Skeletal muscle cell (primary cell): ENCODE measurements at regions not wholly inside any gene's neighbourhood (a gene's known extent, or its start where the extent isn't known, plus 50 kb on each side); places are given as distances from the start of the nearest gene placed in this dataset.

Experiments used
- DNase-seq: peaks from one replicate; pipeline ENCODE4 v3.0.0-alpha.2; 2010; ENCODE audit warnings: low read depth
- H3K4me3 ChIP-seq: 2 replicates; pipeline ENCODE4 v1.5.1; 2011; ENCODE audit warnings: low read depth, mild to moderate bottlenecking, control low read depth, low read length, moderate library complexity

DNA sequence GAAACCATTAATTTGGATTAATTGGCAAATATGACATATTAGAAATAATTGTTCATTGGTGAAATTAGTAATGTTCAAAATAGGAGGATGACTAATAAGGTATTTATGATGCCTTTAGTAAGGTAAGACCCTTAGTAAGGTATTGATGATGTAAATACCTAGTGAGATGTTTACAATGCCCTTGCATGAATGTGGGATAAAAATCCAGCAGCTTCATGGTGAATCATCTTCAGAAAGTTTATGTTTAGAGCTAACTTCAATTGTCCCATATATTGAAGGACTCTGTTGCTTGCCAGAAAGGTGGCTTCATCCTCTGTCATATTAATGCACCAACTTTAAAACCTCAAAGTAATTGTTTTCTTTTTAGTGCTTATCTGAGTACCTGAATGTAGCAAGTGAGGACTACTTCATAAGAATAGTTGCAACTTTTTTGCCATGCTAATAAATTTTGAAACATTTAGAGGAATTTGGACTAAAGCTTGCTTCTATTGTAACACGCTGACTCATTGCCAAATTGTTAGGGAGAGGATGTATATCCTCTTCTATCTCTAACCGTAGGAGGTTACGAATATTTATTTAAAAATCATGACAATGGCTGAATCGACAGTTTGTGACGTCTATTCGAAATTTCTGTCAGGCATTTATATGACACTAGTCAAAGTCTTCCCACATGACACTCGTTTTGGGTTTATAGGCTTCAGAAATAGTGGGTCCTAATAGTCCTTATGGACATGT lies 174.1 kb upstream of the HS3ST1 start:
- no peak for DNase-seq
- no peak overlapping the region for H3K4me3 ChIP-seq

DNA sequence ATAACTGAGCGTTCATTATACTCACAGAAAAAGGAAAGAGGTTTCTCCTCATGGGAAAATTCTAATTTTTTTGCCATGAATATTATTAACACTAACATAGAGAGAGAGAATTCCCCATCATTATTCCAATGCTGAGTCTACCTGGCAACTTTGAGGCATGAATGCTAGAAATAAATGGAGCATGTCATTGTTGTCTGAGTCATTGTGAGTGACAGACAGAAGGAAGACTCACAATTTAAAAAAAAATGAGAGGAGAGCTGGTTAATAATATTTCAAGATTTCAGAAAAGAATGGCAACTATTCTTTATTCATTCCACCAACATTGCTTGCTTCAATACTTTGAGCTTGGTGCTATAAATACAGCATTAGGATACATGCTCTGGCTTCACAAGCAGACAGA lies 170.4 kb upstream of the HS3ST1 start:
- DNase-seq = no peak
- H3K4me3 ChIP-seq = no peak overlapping the region

DNA sequence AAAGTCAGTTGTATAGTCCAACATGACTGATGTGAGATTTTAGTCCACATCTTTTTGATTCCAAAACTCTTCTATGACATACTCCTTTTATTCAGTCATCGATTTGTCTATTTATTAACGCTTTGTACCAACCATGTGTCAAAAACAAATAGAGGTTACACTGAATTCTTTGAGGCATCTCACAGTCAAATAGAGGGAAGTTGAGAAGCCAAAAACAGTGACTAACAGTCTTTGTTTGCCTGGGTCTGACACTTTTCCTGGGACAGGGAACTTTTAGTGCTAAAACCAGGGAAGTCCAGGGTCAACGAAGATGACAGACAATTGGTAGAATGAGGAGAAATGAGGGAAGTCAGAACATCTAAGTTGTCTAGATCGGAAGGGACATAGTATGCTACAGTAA lies 169.9 kb upstream of the HS3ST1 start:
- no peak overlapping the region for H3K4me3 ChIP-seq
- no peak for DNase-seq

DNA sequence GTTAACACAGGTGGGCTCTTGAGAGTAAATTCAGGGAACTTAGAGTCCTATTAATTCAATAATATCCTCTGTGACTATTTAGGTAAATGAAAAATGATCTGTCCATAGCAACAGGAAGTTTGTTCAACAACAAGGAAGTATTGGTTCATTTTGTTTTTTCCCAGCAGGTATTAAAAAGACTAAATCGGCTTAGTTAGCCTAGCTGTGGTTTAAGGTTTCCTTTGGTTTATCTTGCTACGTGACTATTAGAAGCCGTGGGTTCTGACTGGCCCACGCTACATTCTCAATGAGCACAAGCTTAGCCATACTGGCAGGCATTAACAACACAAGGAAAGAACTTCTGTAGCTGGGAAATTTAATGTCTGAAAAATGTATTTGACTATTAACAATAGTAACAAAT lies 168.8 kb upstream of the HS3ST1 start:
- H3K4me3 ChIP-seq = no peak overlapping the region
- no peak for DNase-seq

DNA sequence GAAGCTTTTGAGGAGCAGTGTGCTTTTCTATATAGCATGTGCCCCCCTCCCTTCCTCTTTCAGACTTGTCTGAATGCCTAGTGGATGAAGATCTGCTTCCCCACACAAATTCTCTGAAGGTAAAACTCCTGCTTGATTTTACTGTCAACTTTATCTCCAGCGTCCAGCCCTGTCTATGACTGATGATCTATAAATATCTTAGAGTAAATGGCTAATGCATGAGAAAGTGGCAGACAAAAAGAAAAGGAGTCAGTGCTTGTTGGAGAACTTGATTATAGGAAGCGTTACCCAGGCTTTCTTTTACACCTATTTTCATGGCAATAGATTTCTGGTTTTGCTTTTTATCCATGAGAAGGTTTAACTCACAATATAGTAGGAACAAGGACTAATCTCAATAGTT lies 168.3 kb upstream of the HS3ST1 start:
- H3K4me3 ChIP-seq = no peak overlapping the region
- DNase-seq = no peak

DNA sequence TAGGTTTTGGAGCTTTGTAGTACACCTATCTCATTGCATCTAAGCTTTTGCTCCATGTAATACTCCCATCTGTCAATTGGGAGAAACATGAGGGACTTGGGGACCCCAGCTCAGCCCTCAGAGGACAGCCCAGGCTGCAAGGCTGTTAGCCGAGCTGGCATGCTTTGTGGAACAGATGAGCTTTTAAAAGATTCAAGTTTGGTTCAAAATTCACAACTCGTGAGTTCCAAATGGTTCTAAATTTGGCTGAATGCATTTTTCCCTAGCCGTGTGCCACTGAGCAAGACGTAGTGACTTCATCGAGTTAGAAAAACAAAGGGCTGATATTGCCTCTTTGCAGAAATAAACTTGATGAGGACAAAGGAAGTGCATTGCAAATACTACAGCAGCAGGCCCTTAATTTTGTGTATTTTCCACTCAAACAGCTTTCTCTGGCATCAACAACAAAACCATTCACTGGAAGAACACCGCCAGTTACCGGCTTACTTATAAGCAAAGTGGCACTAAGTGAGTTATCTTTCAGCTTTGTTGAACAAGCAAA lies 165.0 kb upstream of the HS3ST1 start:
- no peak for DNase-seq
- no peak overlapping the region for H3K4me3 ChIP-seq

DNA sequence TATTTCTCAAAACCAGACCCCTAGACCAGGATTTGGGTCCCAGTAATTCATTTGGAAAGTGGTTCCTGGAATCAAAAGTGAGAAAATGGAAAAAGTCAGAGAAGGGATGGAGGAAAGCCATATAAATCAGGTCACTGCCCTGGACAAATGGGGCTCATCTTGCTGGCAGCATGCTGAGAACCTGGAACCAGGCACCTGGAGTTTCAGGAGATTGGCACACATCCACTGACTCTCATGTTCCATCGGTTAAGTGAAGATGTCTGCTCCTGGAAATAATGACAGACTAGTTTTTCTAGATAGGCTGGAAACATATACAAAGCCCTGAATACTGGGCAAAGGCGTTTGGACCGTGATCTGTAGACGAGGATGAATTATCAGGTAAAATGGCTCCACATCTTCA lies 163.6 kb upstream of the HS3ST1 start:
- no peak overlapping the region for H3K4me3 ChIP-seq
- DNase-seq = no peak

DNA sequence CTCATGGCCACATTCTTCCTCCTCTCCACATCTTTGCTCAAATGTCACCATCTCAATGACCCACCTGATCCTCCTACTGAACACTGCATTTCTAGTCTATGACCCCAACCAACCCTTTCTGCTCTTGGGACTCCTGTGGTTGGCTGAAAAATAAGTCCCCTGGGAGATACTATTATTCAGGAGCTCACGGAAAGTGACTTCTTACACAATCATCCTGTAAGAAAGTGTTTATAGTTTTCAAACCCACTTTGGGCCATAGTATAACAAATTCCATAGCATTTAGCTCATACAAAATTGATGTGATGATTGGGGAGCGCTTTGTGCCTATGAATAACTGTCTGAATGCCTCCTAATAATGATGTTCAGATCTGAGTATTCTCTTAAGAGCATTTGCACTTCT lies 161.4 kb upstream of the HS3ST1 start:
- H3K4me3 ChIP-seq = no peak overlapping the region
- peak; percentile 1 for DNase-seq

DNA sequence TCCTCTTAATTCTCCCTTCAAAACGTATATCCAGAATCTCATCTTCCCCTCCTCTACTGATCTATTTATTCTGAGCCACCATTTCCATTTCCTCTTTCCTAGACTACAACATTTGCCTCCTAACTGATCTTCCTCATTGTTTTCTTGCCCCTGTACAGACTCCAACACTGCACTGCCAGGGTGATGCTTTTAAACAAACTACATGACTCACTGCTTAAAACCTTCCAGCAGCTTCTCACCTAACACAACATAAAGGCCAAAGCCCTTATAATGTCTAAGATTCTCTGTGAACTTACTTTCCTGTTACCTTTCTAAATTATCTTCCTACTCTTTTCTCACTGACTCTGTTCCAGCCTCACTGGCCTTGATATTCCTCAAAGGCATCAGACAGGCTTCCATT lies 161.0 kb upstream of the HS3ST1 start:
- DNase-seq = no peak
- H3K4me3 ChIP-seq = no peak overlapping the region

DNA sequence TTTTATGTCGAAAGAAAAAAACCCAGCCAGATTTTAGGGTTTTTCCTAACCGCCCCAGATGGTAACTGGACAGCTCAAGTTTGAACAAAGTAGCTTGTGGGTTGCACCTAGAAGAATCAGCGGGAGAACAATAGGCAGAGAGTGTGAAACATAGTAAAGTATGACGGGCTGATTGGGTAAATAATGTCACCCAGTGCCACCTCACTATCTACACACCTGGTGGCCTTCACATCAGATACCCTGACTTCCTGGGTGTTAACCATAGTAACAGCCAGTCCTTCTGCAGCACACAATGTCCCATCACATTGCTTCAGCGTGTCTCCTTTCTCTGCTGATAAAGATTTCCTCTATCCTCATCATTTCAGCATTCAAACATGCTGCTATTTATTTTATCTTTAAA lies 159.1 kb upstream of the HS3ST1 start:
- H3K4me3 ChIP-seq = no peak overlapping the region

DNA sequence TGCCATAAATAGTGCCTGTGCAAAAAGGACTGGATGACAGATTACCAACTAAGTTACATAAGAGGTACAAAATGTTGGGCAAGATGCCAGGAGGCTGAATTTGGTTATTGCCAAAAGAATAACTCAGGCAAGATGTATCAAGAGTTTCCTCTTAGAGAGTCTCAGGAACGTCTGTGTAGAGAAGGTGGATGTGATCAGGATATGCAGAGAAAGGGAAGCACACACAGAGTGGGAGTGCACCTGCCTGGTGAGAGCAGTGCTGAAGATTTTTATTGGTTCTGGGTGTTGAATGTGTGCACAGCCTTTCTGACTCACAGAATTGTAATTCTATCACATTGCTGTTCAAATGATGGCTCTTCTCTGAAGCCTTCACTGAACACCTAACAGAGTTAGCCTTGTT lies 156.8 kb upstream of the HS3ST1 start:
- no peak overlapping the region for H3K4me3 ChIP-seq
- no peak for DNase-seq

More for the DNA sequence above, 159.1 kb upstream of the HS3ST1 start:
- no peak for DNase-seq

DNA sequence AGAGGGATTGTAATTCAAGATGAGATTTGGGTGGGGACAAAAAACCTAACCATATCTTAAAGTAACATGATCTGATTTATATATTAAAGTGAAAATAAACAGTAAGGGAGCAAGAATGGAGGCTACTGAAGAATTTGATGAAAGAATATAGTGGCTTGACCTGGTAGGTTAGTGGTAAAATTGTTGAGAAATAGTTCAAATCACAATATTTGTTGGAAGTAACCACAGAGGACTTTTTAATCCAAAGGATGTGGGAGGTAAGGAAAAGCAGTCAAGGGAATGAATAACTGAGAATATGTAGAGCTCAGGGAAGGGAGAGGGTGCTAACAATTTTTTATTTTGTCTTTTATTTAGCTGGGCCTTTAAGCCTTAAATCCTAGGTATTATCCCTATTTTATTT lies 139.8 kb upstream of the HS3ST1 start:
- H3K4me3 ChIP-seq = no peak overlapping the region
- DNase-seq = no peak

DNA sequence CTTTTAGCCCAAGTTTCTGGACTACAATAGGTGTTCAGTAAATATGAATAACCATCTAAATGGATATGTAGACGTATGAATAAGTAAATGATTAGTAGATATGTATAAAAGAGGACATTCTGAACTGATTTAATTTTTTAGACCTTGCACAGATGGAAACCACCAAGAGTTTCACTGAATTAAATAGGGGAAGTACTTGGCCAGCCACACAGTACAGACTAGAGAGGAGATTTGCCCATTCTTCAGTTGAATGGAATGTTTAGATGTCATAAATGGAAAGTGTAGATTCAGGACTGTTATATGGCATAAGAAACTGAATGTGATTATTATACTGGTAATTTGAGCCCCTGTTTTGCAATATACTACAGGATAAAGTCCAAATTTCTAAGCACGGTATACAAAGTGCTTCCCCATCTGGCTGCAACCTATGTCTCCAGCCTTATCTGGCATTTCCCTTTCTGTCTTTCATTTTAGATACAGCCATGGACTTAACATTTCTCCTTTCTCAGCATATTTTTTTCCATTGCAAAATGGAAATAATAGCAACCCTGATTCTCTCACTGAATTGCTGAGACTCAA lies 137.8 kb upstream of the HS3ST1 start:
- H3K4me3 ChIP-seq = no peak overlapping the region
- DNase-seq = no peak

DNA sequence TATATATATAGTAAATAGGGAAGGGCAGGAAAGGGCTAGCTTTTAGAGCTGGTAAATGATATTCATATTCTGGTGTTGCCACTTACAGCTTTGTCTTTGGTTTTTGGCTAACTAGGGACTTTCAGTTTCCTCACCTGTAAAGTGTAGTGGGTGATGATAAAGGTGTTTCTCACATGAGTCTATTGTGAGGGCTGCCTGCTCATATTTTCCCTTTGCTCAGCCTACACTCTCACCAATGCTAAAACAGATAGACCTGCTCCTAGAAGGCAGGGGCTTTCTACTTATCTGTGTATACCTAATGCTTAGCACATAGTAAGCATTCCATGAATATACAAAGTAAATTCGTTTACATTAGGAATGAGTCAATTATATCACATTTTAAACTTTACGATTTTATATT lies 137.2 kb upstream of the HS3ST1 start:
- no peak for DNase-seq
- H3K4me3 ChIP-seq = no peak overlapping the region

DNA sequence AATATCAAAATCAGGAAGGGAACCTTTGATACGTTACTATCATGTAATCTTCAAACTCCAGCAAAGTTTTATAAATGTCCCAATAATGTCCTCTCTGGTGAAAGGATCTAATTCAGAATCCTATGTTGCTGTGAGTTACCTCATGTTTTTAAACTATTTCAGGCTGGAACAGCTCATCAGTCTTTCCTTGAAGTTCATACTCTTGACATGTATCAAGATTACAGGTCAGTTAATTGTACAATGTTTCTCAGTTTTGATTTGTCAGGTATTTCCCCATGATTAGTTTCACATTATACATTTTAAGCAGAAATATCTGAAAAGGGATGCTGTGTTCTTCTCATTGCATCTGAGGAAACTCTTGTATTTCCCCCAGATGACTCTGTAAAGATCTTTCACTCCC lies 136.5 kb upstream of the HS3ST1 start:
- no peak for DNase-seq
- H3K4me3 ChIP-seq = no peak overlapping the region

DNA sequence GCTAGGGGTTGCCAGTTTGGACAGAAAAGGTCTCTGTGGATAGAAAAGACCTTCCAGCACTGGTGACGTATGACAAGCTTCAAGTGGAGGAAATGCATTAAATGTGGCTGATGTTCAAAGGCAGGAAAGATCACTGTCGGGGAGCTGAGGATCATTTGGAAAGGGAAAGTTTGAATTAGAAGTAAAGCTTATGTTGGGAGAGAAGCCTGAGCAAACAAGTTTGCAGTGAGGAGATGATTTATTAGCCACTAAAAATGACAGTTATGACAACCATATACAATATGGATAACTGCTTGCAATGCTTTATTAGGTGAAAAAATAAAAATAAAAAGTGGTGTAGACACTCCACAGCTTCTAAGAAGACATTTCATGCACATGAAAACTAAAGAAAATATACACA lies 135.3 kb upstream of the HS3ST1 start:
- no peak overlapping the region for H3K4me3 ChIP-seq
- no peak for DNase-seq

DNA sequence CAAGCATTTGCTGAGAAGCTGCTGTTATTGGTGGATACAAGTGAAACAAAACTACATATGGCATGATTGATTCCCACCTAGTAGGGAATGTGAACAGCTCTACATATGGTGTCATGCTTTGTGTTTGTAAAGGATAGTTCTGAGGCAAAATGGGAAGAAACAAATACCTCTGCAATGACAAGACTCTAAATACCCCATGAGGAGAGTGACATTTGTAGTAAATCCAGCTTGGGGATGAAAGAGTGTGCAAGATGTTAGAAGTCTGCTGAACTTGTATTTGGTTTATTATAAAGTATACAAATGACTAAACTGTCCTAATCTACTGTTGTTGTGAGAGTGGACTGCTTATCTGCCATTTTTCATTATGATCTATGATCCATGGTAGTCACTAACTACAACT lies 120.8 kb upstream of the HS3ST1 start:
- no peak overlapping the region for H3K4me3 ChIP-seq
- no peak for DNase-seq

DNA sequence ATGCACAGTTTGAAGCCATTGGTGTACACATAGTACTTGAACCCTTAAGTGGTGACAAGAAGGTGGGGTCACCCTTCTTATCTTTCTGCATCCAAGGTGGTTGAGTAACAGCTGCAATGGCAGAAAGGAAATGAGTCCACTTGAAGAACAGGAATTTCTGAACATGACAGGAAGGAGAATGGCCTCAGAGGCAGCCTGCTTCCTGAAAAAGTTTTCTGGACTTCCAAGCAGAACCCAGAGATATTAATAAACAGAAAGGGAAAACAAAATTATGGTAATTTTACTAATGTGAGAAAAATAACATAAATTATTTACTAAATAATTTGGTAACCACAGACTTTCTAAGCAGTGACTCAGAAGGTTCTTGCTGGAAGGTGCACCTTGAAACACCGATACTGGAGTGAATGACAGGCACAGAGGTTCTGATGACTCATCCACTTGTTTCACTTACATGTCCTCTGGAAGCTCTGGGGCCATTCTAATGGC lies 119.9 kb upstream of the HS3ST1 start:
- H3K4me3 ChIP-seq = no peak overlapping the region
- DNase-seq = no peak

DNA sequence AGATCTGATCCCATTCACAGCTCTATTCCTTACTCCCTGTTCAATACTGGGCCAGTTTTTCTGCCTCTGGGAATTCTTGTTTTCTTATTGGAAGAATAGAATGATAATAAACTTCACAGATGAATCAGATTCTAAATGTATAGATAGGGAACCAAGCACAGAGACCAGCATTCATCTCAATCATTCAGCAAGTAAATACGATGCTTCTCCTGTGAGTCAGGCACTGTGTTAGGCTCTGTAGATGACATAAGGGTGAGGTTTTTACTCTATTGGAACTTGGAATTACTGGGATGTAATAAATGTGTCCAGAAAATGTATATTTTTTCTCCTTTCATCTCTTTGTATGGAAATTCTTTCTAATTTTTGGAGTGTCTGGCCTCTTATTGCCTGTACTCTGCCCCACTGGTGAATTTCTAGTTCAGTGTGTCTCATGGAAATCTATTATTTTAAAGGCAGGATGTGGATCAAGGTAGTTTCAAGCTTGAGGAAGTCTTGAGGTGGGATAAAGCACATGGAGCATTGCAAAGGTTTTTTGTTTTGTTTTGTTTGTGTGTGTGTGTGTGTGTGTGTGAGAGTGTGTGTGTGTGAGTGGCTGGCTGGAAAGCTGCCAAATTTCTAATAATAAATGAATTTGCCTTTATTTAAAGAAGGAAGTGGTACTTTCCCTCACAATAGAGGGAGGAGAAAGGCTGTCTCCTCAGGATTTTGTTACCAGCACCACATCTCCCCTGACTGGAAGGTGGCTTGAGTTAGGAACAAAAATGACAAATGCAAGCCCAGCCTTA lies 117.9 kb upstream of the HS3ST1 start:
- H3K4me3 ChIP-seq = no peak overlapping the region
- DNase-seq = no peak

DNA sequence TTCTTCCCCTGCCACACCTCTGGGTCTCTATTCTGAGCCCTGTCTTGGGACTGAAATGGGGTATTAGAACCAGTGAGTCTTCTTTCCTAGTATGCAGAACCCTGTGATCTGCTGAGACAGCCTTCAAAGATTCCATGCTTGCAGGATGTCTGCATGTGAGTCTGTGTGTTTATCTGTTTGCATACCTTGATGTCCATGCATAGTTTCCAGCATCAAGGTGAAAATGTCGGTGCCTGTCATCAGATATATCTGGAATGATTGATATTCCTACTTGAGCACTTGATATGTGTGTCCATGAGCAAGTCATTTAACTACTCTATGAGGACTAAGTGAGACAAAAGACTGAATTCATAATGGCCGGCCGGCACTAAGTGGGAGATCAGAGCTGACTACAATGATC lies 117.0 kb upstream of the HS3ST1 start:
- DNase-seq = no peak
- no peak overlapping the region for H3K4me3 ChIP-seq
